ENCODE measurements at regions not wholly inside any gene's neighbourhood (a gene's known extent, or its start where the extent isn't known, plus 50 kb on each side); places are given as distances from the start of the nearest gene placed in this dataset.
A peak's percentile ranks its signal among the peaks of the same experiment; 100 is the strongest.

- H3K27ac ChIP-seq: no peak overlapping the region
These were observed 56.2 kb upstream of the SMIM21 start for GRCh38 chr18:75483662-75484061.

GRCh38 chr18:75482880-75483279, 55.4 kb upstream of the SMIM21 start:
- Histone ChIP-seq H3K27me3 (no peaks in the 10 kb centered on the region), H3K9me3 (ENCODE audit: low read depth) (no peaks in the 10 kb centered on the region), H3K4me1 (ENCODE audit: low read depth) (no peaks in the 10 kb centered on the region), H3K4me3 (no peak overlapping the region), H3K27ac (no peak overlapping the region), H3K36me3 (no peaks in the 10 kb centered on the region)
- DNase-seq (ENCODE audit: low read depth in 1 of 2, low spot score in 1 of 2): peak in 1 of 2 donors; percentile 8
- no peak for TF ChIP-seq CTCF (IDR thresholded peaks at IDR 0.05; ENCODE audit: low read depth, low read length)

More at GRCh38 chr18:75483662-75484061, 56.2 kb upstream of the SMIM21 start:
- no peaks in the 10 kb centered on the region for H3K4me1 ChIP-seq (ENCODE audit: low read depth)
- H3K27me3 ChIP-seq: no peaks in the 10 kb centered on the region
- H3K36me3 ChIP-seq: no peaks in the 10 kb centered on the region
- DNase-seq (ENCODE audit: low read depth in 1 of 2, low spot score in 1 of 2): peak in 1 of 2 donors; percentile 8
- TF ChIP-seq CTCF (IDR thresholded peaks at IDR 0.05; ENCODE audit: low read depth, low read length): no peak
- no peaks in the 10 kb centered on the region for H3K9me3 ChIP-seq (ENCODE audit: low read depth)
- no peak overlapping the region for H3K4me3 ChIP-seq

- Histone ChIP-seq H3K36me3 (no peaks in the 10 kb centered on the region), H3K9me3 (ENCODE audit: low read depth) (no peaks in the 10 kb centered on the region), H3K27ac (no peak overlapping the region), H3K4me1 (ENCODE audit: low read depth) (no peaks in the 10 kb centered on the region), H3K27me3 (no peaks in the 10 kb centered on the region), H3K4me3 (no peak overlapping the region)
- TF ChIP-seq CTCF (IDR thresholded peaks at IDR 0.05; ENCODE audit: low read depth, low read length): no peak
- DNase-seq (ENCODE audit: low read depth in 1 of 2, low spot score in 1 of 2): no peak
These were observed 53.0 kb upstream of the SMIM21 start for GRCh38 chr18:75480487-75480886.

GRCh38 chr18:75478996-75479880, 51.7 kb upstream of the SMIM21 start:
- Histone ChIP-seq H3K4me1 (ENCODE audit: low read depth) (no peaks in the 10 kb centered on the region), H3K36me3 (no peaks in the 10 kb centered on the region), H3K27ac (no peak overlapping the region), H3K27me3 (no peaks in the 10 kb centered on the region), H3K4me3 (no peak overlapping the region), H3K9me3 (ENCODE audit: low read depth) (no peaks in the 10 kb centered on the region)
- peak; percentile 64 to 78 for DNase-seq (ENCODE audit: low read depth in 1 of 2, low spot score in 1 of 2)
- peak; percentile 66 for TF ChIP-seq CTCF (IDR thresholded peaks at IDR 0.05; ENCODE audit: low read depth, low read length)

- H3K4me3 ChIP-seq: no peak overlapping the region
- no peak for TF ChIP-seq CTCF (IDR thresholded peaks at IDR 0.05; ENCODE audit: low read depth, low read length)
- no peaks in the 10 kb centered on the region for H3K4me1 ChIP-seq (ENCODE audit: low read depth)
- H3K27ac ChIP-seq: no peak overlapping the region
- H3K9me3 ChIP-seq (ENCODE audit: low read depth): no peaks in the 10 kb centered on the region
- no peaks in the 10 kb centered on the region for H3K36me3 ChIP-seq
- H3K27me3 ChIP-seq: no peaks in the 10 kb centered on the region
- peak; percentile 14 to 36 for DNase-seq (ENCODE audit: low read depth in 1 of 2, low spot score in 1 of 2)
These were observed 50.4 kb upstream of the SMIM21 start for GRCh38 chr18:75477900-75478299.
